ENCODE measurements at regions not wholly inside any gene's neighbourhood (a gene's known extent, or its start where the extent isn't known, plus 50 kb on each side); places are given as distances from the start of the nearest gene placed in this dataset.

DNA sequence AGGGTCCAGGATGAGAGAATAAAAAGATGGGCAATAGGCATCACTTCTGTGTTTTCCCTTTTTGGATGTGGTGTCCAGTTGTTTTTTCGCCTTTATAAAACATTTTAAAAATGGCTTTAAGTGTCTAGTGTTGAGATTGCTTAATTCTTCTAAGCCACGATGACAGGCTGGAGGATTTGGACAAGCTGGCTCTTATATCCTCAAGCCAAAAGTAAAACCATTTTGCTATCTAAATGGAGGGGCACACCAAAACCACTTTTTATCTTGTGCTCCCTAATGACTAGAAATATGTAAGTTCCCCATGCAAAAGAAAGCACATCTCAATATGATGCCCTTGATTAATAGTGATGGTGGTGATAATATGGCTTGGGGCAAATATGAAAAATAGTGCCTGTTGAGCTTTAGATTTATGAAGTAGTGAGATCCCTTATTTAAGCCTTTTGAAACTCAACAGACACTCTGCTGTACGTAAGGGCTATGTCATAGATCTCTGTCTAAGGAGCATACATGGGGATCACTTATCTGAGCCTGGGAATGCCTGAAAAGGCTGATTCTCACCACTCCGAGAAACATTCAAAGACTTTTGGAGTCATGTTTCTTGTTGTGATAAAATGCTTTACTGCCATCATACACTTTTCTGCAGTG lies 185.5 kb downstream of the KCNS3 start:
- Histone ChIP-seq H3K36me3 (ENCODE audit: control insufficient read depth, insufficient read depth, low read length) (no peaks in the 10 kb centered on the region), H3K27me3 (ENCODE audit: control insufficient read depth, insufficient read depth, low read length) (peaks cover 2% of the 10 kb centered on the region; the same call in 1 of the 2 replicates), H2AK5ac (ENCODE audit: low read depth, low read length) (no peak overlapping the region), H4K8ac (ENCODE audit: low read depth in 2 of 2, low read length in 2 of 2) (no peak overlapping the region), H3K4me3 (ENCODE audit: insufficient read depth, low read depth, low read length) (no peak overlapping the region), H4K5ac (ENCODE audit: low read depth, low read length) (no peak overlapping the region), H2BK15ac (ENCODE audit: low read depth, low read length) (no peak overlapping the region), H3K56ac (ENCODE audit: extremely low read depth, insufficient read depth, low read length) (no peak overlapping the region), H3K23ac (ENCODE audit: low read depth, low read length) (no peak overlapping the region), H3K27ac (ENCODE audit: insufficient read depth, low read length) (no peak overlapping the region), H2BK20ac (ENCODE audit: low read depth, low read length) (no peak overlapping the region), H3K4me2 (ENCODE audit: low read depth, low read length) (no peak overlapping the region), H2BK5ac (ENCODE audit: low read depth, low read length, poor library complexity, severe bottlenecking) (no peak overlapping the region), H3K4me1 (ENCODE audit: control insufficient read depth, insufficient read depth, low read length) (no peaks in the 10 kb centered on the region), H4K20me1 (ENCODE audit: insufficient read depth, low read length) (no peaks in the 10 kb centered on the region), H3K9me1 (ENCODE audit: insufficient read depth, low read length) (no peaks in the 10 kb centered on the region; the same call in 1 of the 2 replicates), H2AK9ac (replicated peaks; ENCODE audit: low read depth, low read length, poor library complexity) (no peak overlapping the region), H3K18ac (ENCODE audit: low read depth, low read length) (no peak overlapping the region), H3K4ac (ENCODE audit: low read depth, low read length) (no peak overlapping the region), H3K9ac (ENCODE audit: low read depth, low read length) (no peak overlapping the region), H4K91ac (ENCODE audit: insufficient read depth, low read depth, low read length) (no peak overlapping the region), H3K14ac (replicated peaks; ENCODE audit: low read depth, low read length) (no peak overlapping the region), H2BK120ac (ENCODE audit: low read depth, low read length) (no peak overlapping the region), H3K79me1 (ENCODE audit: low read depth in 1 of 2, low read length in 2 of 2) (no peaks in the 10 kb centered on the region), H3K9me3 (ENCODE audit: control insufficient read depth, insufficient read depth, low read length) (no peaks in the 10 kb centered on the region), H2AFZ (replicated peaks; ENCODE audit: low read length, poor library complexity) (no peak overlapping the region)
- CTCF ChIA-PET, result interaction anchor here (1.3 kb wide), 1 partner anchor 10 kb away, joined by 4 read pairs; no protein-coding TSS in a partner anchor
- in situ Hi-C loops (cut with MboI; ENCODE audit: low sequenced_read_pairs), result no loop called here
- no TSS peak for BruUV-seq (replicated peaks)
- ATAC-seq (ENCODE audit: low read depth) (no peak), DNase-seq (no peak)
- intact Hi-C loops (cut with micrococcal nuclease), result no loop called here
- POLR2A ChIA-PET (ENCODE audit: unreplicated experiment), result no interaction called here
- no CpG with 5 or more reads among the region's 4 CpGs for WGBS, 2 experiments (ENCODE audit: extremely low coverage in 2 of 2, insufficient read length in 1 of 2)
- dilution Hi-C loops (cut with HindIII; ENCODE audit: low sequenced_read_pairs, unreplicated experiment), result no loop called here
- TF ChIP-seq RAD21 (IDR thresholded peaks at IDR 0.05; ENCODE audit: low read length) (no peak), CEBPB (IDR thresholded peaks at IDR 0.05; ENCODE audit: low read depth, low read length) (no peak), CHD1 (IDR thresholded peaks at IDR 0.05; ENCODE audit: low read depth, low read length) (no peak), FOS (IDR thresholded peaks at IDR 0.05; ENCODE audit: low read depth, low read length) (no peak), RFX5 (IDR thresholded peaks at IDR 0.05; ENCODE audit: low read depth, low read length) (no peak), MAZ (IDR thresholded peaks at IDR 0.05; ENCODE audit: borderline replicate concordance, low read depth, low read length) (no peak), MXI1 (IDR thresholded peaks at IDR 0.05; ENCODE audit: borderline replicate concordance, low read depth, low read length) (no peak), SMC3 (IDR thresholded peaks at IDR 0.05; ENCODE audit: low read depth, low read length) (no peak), MAFK (IDR thresholded peaks at IDR 0.05; ENCODE audit: low read depth, low read length) (no peak)
- TF ChIP-seq, protein P1, sequence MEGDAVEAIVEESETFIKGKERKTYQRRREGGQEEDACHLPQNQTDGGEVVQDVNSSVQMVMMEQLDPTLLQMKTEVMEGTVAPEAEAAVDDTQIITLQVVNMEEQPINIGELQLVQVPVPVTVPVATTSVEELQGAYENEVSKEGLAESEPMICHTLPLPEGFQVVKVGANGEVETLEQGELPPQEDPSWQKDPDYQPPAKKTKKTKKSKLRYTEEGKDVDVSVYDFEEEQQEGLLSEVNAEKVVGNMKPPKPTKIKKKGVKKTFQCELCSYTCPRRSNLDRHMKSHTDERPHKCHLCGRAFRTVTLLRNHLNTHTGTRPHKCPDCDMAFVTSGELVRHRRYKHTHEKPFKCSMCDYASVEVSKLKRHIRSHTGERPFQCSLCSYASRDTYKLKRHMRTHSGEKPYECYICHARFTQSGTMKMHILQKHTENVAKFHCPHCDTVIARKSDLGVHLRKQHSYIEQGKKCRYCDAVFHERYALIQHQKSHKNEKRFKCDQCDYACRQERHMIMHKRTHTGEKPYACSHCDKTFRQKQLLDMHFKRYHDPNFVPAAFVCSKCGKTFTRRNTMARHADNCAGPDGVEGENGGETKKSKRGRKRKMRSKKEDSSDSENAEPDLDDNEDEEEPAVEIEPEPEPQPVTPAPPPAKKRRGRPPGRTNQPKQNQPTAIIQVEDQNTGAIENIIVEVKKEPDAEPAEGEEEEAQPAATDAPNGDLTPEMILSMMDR (conservative IDR thresholded peaks at IDR 0.05; ENCODE audit: low read depth, low read length), result no peak
- TF ChIP-seq, protein P2, sequence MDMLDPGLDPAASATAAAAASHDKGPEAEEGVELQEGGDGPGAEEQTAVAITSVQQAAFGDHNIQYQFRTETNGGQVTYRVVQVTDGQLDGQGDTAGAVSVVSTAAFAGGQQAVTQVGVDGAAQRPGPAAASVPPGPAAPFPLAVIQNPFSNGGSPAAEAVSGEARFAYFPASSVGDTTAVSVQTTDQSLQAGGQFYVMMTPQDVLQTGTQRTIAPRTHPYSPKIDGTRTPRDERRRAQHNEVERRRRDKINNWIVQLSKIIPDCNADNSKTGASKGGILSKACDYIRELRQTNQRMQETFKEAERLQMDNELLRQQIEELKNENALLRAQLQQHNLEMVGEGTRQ (IDR thresholded peaks at IDR 0.05; ENCODE audit: low read depth, low read length), result no peak

All from IMR-90 (cell line).